ENCODE measurements at regions not wholly inside any gene's neighbourhood (a gene's known extent, or its start where the extent isn't known, plus 50 kb on each side); places are given as distances from the start of the nearest gene placed in this dataset.

- TF ChIP-seq, protein P1, sequence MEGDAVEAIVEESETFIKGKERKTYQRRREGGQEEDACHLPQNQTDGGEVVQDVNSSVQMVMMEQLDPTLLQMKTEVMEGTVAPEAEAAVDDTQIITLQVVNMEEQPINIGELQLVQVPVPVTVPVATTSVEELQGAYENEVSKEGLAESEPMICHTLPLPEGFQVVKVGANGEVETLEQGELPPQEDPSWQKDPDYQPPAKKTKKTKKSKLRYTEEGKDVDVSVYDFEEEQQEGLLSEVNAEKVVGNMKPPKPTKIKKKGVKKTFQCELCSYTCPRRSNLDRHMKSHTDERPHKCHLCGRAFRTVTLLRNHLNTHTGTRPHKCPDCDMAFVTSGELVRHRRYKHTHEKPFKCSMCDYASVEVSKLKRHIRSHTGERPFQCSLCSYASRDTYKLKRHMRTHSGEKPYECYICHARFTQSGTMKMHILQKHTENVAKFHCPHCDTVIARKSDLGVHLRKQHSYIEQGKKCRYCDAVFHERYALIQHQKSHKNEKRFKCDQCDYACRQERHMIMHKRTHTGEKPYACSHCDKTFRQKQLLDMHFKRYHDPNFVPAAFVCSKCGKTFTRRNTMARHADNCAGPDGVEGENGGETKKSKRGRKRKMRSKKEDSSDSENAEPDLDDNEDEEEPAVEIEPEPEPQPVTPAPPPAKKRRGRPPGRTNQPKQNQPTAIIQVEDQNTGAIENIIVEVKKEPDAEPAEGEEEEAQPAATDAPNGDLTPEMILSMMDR (IDR thresholded peaks at IDR 0.05; ENCODE audit: low read depth, low read length, poor library complexity, severe bottlenecking) = no peak
- no peak for TF ChIP-seq EZH2phosphoT487 (IDR thresholded peaks at IDR 0.05; ENCODE audit: borderline replicate concordance, low read length)
These were observed 180.9 kb upstream of the PDE3A start for GRCh38 chr12:20187456-20187855.
